ENCODE measurements at regions not wholly inside any gene's neighbourhood (a gene's known extent, or its start where the extent isn't known, plus 50 kb on each side); places are given as distances from the start of the nearest gene placed in this dataset.

- POLR2A ChIA-PET, result no interaction called here
- peaks cover 4% of the 10 kb centered on the region for H3K36me3 Mint-ChIP-seq (ENCODE audit: low read depth)
- no peak overlapping the region for H3K4me3 Mint-ChIP-seq
- peaks cover 2% of the 10 kb centered on the region for H3K27me3 Mint-ChIP-seq
- peaks cover 3% of the 10 kb centered on the region for H3K4me1 Mint-ChIP-seq
- no peak for DNase-seq
- no peak overlapping the region for H3K27ac Mint-ChIP-seq
- H3K9me3 Mint-ChIP-seq, result peaks cover 14% of the 10 kb centered on the region
- CTCF ChIA-PET, result interaction anchor here (0.6 to 1.4 kb wide), 2 partner anchors 10 to 193 kb away, joined by 3 to 4 read pairs; no protein-coding TSS in a partner anchor
These were observed 76.3 kb upstream of the MKLN1 start for GRCh38 chr7:131251371-131251770.

DNA sequence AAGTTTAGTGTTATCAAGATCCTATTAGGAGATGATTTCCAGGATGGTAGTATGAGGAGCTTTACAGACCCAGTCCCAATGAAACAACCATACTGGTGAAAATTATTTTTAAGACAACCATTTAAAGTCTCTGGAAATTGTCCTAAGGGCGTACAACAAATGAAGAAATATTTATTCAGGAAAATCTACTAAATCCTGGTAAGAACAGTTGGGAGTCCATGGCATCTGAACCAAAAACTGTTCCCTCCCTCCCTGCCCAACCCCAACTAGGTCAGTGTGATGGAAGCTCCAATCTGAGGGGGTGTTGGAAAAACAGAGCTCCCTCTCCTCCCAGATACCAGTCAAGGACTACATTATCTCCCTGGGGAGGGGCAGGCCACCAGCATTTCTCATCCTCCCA lies 74.7 kb upstream of the MKLN1 start:
- no peak for DNase-seq
- peaks cover 3% of the 10 kb centered on the region for H3K4me1 Mint-ChIP-seq
- H3K36me3 Mint-ChIP-seq (ENCODE audit: low read depth), result peaks cover 4% of the 10 kb centered on the region
- H3K9me3 Mint-ChIP-seq, result peaks cover 14% of the 10 kb centered on the region
- H3K27me3 Mint-ChIP-seq, result peaks cover 4% of the 10 kb centered on the region
- ChIA-PET CTCF (interaction anchor here (0.5 to 1.9 kb wide), 4 partner anchors 21 to 1664 kb away, joined by 3 to 6 read pairs (median 4); no protein-coding TSS in a partner anchor), POLR2A (no interaction called here)
- no peak overlapping the region for H3K4me3 Mint-ChIP-seq
- H3K27ac Mint-ChIP-seq, result no peak overlapping the region

DNA sequence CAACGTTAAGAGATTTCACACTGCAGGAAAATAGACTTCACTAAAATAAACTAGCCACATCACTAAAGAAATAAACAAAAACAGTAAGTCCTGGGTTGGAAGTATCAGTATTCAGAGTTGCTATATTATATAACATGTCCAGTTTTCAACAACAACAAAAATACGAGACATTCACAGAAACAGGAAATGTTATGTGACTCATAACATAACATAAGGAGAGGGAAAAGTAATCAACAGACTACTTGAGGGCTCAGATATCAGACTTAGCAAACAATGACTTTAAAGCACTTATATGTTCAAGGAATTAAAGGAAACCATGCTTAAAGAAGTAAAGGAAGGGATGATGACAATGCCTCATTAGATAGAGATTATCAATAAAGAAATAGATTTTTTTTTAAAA lies 73.5 kb upstream of the MKLN1 start:
- DNase-seq, result no peak
- H3K27me3 Mint-ChIP-seq, result peaks cover 6% of the 10 kb centered on the region
- peaks cover 4% of the 10 kb centered on the region for H3K36me3 Mint-ChIP-seq (ENCODE audit: low read depth)
- no peak overlapping the region for H3K27ac Mint-ChIP-seq
- POLR2A ChIA-PET, result no interaction called here
- H3K4me1 Mint-ChIP-seq, result peaks cover 3% of the 10 kb centered on the region
- CTCF ChIA-PET, result interaction anchor here (0.7 to 1.9 kb wide), 3 partner anchors 19 to 416 kb away, joined by 3 to 5 read pairs (median 4); no protein-coding TSS in a partner anchor
- no peak overlapping the region for H3K4me3 Mint-ChIP-seq
- peaks cover 14% of the 10 kb centered on the region for H3K9me3 Mint-ChIP-seq

GRCh38 chr7:131255242-131255641 lies 72.4 kb upstream of the MKLN1 start:
- no peak overlapping the region for H3K27ac Mint-ChIP-seq
- DNase-seq, result no peak
- H3K27me3 Mint-ChIP-seq, result peaks cover 6% of the 10 kb centered on the region
- H3K4me3 Mint-ChIP-seq, result no peak overlapping the region
- ChIA-PET POLR2A (no interaction called here), CTCF (no interaction called here)
- H3K4me1 Mint-ChIP-seq, result peaks cover 3% of the 10 kb centered on the region
- peaks cover 14% of the 10 kb centered on the region for H3K9me3 Mint-ChIP-seq
- H3K36me3 Mint-ChIP-seq (ENCODE audit: low read depth), result peaks cover 4% of the 10 kb centered on the region

DNA sequence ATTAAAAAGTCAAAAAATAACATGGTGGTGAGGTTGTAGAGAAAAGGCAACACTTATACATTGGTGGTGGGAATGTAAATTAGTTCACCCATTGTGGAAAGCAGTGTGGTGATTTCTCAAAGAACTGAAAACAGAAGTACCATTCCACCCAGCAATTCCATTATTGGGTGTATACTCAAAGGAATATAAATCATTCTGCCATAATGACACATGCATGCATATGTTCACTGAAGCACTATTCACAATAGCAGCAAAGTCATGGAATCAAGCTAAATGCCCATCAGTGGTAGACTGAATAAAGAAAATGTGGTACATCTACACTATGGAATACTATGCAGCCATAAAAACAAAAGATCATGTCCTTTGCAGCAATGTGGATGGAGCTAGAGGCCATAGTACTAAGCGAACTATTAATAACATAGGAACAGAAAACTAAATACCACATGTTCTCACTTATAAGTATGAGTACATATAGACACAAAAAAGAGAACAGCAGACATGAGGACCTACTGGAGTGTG lies 66.1 kb upstream of the MKLN1 start:
- POLR2A ChIA-PET, result no interaction called here
- no peaks in the 10 kb centered on the region for H3K4me1 Mint-ChIP-seq
- CTCF ChIA-PET, result no interaction called here
- no peak overlapping the region for H3K4me3 Mint-ChIP-seq
- no peak overlapping the region for H3K27ac Mint-ChIP-seq
- DNase-seq, result no peak
- no peaks in the 10 kb centered on the region for H3K36me3 Mint-ChIP-seq (ENCODE audit: low read depth)
- peaks cover 6% of the 10 kb centered on the region for H3K27me3 Mint-ChIP-seq
- H3K9me3 Mint-ChIP-seq, result no peaks in the 10 kb centered on the region

DNA sequence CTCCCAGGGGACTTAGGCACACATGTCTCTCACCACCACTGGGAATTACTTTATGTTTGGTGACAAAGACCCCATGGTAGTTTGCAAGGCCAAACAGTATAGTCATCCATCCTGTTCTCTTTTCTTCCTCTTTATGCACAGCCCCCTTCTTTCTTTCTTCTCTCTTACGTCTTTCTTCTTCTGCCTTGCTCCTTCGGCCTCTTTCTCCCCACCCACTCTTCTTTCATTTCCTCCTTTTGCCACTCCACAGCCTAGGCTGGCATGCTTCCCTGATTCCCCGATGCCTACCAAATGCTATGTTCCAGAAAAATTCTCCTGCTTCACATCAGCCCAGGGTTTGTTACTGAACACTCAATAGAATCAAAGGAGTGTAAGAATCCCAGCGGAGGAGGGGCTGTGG lies 62.4 kb upstream of the MKLN1 start:
- Mint-ChIP-seq H3K9me3 (peaks cover 5% of the 10 kb centered on the region), H3K27ac (no peak overlapping the region), H3K36me3 (ENCODE audit: low read depth) (no peaks in the 10 kb centered on the region), H3K4me1 (no peaks in the 10 kb centered on the region), H3K27me3 (peaks cover 6% of the 10 kb centered on the region), H3K4me3 (no peak overlapping the region)
- no peak for DNase-seq
- ChIA-PET CTCF (no interaction called here), POLR2A (no interaction called here)

- no peaks in the 10 kb centered on the region for H3K36me3 Mint-ChIP-seq (ENCODE audit: low read depth)
- DNase-seq, result no peak
- no peak overlapping the region for H3K4me3 Mint-ChIP-seq
- POLR2A ChIA-PET, result no interaction called here
- H3K27ac Mint-ChIP-seq, result no peak overlapping the region
- peaks cover 7% of the 10 kb centered on the region for H3K9me3 Mint-ChIP-seq
- peaks cover 6% of the 10 kb centered on the region for H3K27me3 Mint-ChIP-seq
- H3K4me1 Mint-ChIP-seq, result no peaks in the 10 kb centered on the region
- CTCF ChIA-PET, result interaction anchor here (1.4 kb wide), 1 partner anchor 11 kb away, joined by 3 read pairs; no protein-coding TSS in a partner anchor
These were observed 60.0 kb upstream of the MKLN1 start for GRCh38 chr7:131267631-131268030.

GRCh38 chr7:131268906-131269305 lies 58.8 kb upstream of the MKLN1 start:
- POLR2A ChIA-PET, result no interaction called here
- Mint-ChIP-seq H3K4me3 (no peak overlapping the region), H3K4me1 (no peaks in the 10 kb centered on the region), H3K27ac (no peak overlapping the region), H3K9me3 (peaks cover 7% of the 10 kb centered on the region), H3K27me3 (peaks cover 6% of the 10 kb centered on the region), H3K36me3 (ENCODE audit: low read depth) (no peaks in the 10 kb centered on the region)
- CTCF ChIA-PET, result interaction anchor here (0.9 to 1.5 kb wide), 2 partner anchors 10 to 22 kb away, joined by 3 to 4 read pairs; no protein-coding TSS in a partner anchor
- DNase-seq, result no peak

DNA sequence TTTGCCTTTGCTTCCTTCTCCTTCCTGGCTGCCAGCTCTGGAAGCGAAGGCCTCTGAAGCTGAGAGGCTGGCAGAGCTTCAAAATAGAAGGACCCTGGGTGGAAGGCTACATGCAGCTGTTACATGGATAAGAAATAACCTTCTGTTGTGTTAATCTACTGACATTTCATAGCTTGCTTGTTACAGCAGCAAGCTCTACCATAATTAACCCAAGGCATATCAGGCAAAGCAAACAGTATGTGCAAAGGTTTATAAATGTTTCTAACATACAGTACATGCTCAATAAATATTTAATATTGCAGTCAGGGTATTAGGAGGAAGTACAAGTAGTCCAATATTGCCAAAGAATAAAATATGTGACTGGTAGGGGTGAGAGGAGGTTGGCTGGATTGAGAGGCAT lies 55.6 kb upstream of the MKLN1 start:
- Mint-ChIP-seq H3K27me3 (peaks cover 4% of the 10 kb centered on the region), H3K4me1 (no peaks in the 10 kb centered on the region), H3K4me3 (no peak overlapping the region), H3K27ac (no peak overlapping the region), H3K36me3 (ENCODE audit: low read depth) (no peaks in the 10 kb centered on the region), H3K9me3 (peaks cover 7% of the 10 kb centered on the region)
- ChIA-PET CTCF (no interaction called here), POLR2A (no interaction called here)
- DNase-seq, result no peak

DNA sequence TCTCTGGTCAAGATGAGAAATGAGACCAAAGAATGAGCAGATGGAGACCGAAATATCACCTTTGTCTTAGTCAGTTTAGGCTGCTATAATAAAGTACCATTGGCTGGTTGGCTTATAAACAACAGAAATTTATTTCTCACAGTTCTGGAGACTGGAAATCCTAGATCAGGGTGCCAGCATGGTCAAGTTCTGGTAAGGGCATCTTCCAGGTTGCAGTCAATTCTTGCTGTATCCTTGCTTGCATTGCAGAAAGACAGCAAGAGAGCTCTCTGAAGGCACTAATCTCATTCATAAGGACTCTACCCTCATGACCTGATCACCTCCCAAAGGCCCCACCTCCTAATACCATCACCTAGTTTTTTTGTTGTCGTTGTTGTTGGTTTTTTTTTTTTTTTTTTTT lies 52.7 kb upstream of the MKLN1 start:
- Mint-ChIP-seq H3K4me1 (no peaks in the 10 kb centered on the region), H3K9me3 (peaks cover 2% of the 10 kb centered on the region), H3K36me3 (ENCODE audit: low read depth) (no peaks in the 10 kb centered on the region), H3K4me3 (no peak overlapping the region), H3K27ac (no peak overlapping the region), H3K27me3 (no peaks in the 10 kb centered on the region)
- POLR2A ChIA-PET, result no interaction called here
- CTCF ChIA-PET, result no interaction called here
- DNase-seq, result no peak

GRCh38 chr7:131276190-131276589 lies 51.5 kb upstream of the MKLN1 start:
- ChIA-PET CTCF (no interaction called here), POLR2A (interaction anchor here (0.6 kb wide), 1 partner anchor 37 kb away, joined by 4 read pairs; no protein-coding TSS in a partner anchor)
- Mint-ChIP-seq H3K27ac (no peak overlapping the region), H3K27me3 (no peaks in the 10 kb centered on the region), H3K4me1 (no peaks in the 10 kb centered on the region), H3K36me3 (ENCODE audit: low read depth) (no peaks in the 10 kb centered on the region), H3K4me3 (no peak overlapping the region), H3K9me3 (peaks cover 4% of the 10 kb centered on the region)
- no peak for DNase-seq

DNA sequence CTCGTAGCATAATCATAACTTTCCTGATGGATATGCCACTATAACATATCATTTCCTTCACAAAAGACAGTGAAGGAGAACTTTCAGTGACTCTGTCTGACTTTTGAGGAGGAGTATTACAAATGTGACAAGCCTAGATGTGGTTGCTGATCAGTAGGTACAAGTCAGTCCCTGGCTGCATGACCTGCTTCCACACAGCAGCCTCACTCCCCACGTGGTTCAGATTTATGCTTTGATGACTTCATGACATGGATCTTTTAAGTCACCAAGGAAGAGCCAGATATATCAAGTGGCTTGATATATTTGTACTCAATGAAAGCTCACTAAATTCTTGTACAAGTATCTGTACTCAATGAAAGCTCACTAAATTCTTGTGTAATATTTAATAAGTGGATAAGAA lies 50.9 kb upstream of the MKLN1 start:
- POLR2A ChIA-PET, result no interaction called here

More for the DNA sequence above, 50.9 kb upstream of the MKLN1 start:
- Mint-ChIP-seq H3K36me3 (ENCODE audit: low read depth) (no peaks in the 10 kb centered on the region), H3K27ac (no peak overlapping the region), H3K9me3 (peaks cover 4% of the 10 kb centered on the region), H3K27me3 (no peaks in the 10 kb centered on the region), H3K4me3 (no peak overlapping the region), H3K4me1 (no peaks in the 10 kb centered on the region)
- DNase-seq, result no peak
- CTCF ChIA-PET, result no interaction called here

Data from activated CD4-positive, alpha-beta T cell treated with anti-CD3 and anti-CD28 coated beads, Interleukin-2, amount 10 ng/mL, durations not matched to agents 7 days and 5 days (primary cell).